ENCODE measurements at regions not wholly inside any gene's neighbourhood (a gene's known extent, or its start where the extent isn't known, plus 50 kb on each side); places are given as distances from the start of the nearest gene placed in this dataset.

DNA sequence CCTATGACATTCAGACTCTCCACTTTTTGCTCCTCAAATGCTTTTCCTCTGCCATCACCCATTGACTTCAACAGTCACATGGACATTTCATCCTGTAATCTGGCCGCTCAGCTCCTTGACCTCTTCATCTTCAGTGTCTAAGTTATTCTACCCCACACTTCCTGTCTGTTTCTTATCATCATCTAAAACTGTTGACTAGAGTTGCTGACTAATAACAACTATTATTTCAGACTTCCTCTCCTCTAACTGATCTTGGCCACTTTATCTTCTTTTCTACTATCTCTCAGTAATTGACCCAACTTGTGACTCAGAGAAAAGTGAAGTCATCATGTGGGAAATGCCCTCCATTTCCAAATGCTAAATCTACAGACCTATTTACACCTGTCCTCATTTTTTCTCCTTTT is 254.7 kb upstream of the TRPC7 start:
- no peak overlapping the region for H3K27ac ChIP-seq (ENCODE audit: low read depth)
- H4K20me1 ChIP-seq (replicated peaks; ENCODE audit: insufficient read depth) = no peaks in the 10 kb centered on the region
- no peak for ATAC-seq

More for the DNA sequence above, 254.7 kb upstream of the TRPC7 start:
- no peak for DNase-seq (ENCODE audit: low spot score)
- Histone ChIP-seq H3K4me2 (no peak overlapping the region), H3F3A (replicated peaks; ENCODE audit: low read depth) (no peaks in the 10 kb centered on the region), H3K4me1 (ENCODE audit: insufficient read depth) (no peaks in the 10 kb centered on the region), H3K36me3 (ENCODE audit: insufficient read depth) (no peaks in the 10 kb centered on the region), H2AFZ (no peak overlapping the region), H3K4me3 (no peak overlapping the region), H3K27me3 (ENCODE audit: insufficient read depth) (no peaks in the 10 kb centered on the region), H3K9me2 (ENCODE audit: insufficient read depth) (peaks cover 8% of the 10 kb centered on the region; the same call in 1 of the 2 replicates), H3K79me2 (replicated peaks; ENCODE audit: insufficient read depth) (no peaks in the 10 kb centered on the region)
- Mint-ChIP-seq H3K36me3 (ENCODE audit: low read depth) (no peaks in the 10 kb centered on the region), H3K4me3 (no peak overlapping the region), H3K4me1 (peaks cover 14% of the 10 kb centered on the region), H3K27ac (no peak overlapping the region), H3K27me3 (ENCODE audit: insufficient read depth, low read depth, poor library complexity) (peaks cover 2% of the 10 kb centered on the region), H3K9me3 (no peaks in the 10 kb centered on the region)
- TF ChIP-seq EZH2phosphoT487 (IDR thresholded peaks at IDR 0.05; ENCODE audit: unreplicated experiment) = no peak
- TF ChIP-seq ZNF331 (CRISPR knock-in tag; IDR thresholded peaks at IDR 0.05; ENCODE audit: low read depth) = no peak
- no peak for TF ChIP-seq POLR2AphosphoS5 (IDR thresholded peaks at IDR 0.05; ENCODE audit: low read depth)
- TF ChIP-seq, protein P1, sequence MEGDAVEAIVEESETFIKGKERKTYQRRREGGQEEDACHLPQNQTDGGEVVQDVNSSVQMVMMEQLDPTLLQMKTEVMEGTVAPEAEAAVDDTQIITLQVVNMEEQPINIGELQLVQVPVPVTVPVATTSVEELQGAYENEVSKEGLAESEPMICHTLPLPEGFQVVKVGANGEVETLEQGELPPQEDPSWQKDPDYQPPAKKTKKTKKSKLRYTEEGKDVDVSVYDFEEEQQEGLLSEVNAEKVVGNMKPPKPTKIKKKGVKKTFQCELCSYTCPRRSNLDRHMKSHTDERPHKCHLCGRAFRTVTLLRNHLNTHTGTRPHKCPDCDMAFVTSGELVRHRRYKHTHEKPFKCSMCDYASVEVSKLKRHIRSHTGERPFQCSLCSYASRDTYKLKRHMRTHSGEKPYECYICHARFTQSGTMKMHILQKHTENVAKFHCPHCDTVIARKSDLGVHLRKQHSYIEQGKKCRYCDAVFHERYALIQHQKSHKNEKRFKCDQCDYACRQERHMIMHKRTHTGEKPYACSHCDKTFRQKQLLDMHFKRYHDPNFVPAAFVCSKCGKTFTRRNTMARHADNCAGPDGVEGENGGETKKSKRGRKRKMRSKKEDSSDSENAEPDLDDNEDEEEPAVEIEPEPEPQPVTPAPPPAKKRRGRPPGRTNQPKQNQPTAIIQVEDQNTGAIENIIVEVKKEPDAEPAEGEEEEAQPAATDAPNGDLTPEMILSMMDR (conservative IDR thresholded peaks at IDR 0.05; ENCODE audit: low read depth in 2 of 2) = no peak
- TF ChIP-seq, protein P2, sequence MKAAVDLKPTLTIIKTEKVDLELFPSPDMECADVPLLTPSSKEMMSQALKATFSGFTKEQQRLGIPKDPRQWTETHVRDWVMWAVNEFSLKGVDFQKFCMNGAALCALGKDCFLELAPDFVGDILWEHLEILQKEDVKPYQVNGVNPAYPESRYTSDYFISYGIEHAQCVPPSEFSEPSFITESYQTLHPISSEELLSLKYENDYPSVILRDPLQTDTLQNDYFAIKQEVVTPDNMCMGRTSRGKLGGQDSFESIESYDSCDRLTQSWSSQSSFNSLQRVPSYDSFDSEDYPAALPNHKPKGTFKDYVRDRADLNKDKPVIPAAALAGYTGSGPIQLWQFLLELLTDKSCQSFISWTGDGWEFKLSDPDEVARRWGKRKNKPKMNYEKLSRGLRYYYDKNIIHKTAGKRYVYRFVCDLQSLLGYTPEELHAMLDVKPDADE (IDR thresholded peaks at IDR 0.05) = no peak
- TF ChIP-seq NANOG (IDR thresholded peaks at IDR 0.05; ENCODE audit: borderline replicate concordance) = no peak
- TF ChIP-seq REST (IDR thresholded peaks at IDR 0.05; ENCODE audit: unreplicated experiment) = no peak
- no peak for TF ChIP-seq STAT1 (IDR thresholded peaks at IDR 0.05; ENCODE audit: unreplicated experiment)
- TF ChIP-seq ZNF114 (CRISPR knock-in tag; IDR thresholded peaks at IDR 0.05) = no peak
- TF ChIP-seq EZH2 (IDR thresholded peaks at IDR 0.05; ENCODE audit: low read depth, unreplicated experiment) = no peak
- no peak for TF ChIP-seq JUNB (IDR thresholded peaks at IDR 0.05; ENCODE audit: unreplicated experiment)

All from GM23338 (cell line).